ENCODE measurements at regions not wholly inside any gene's neighbourhood (a gene's known extent, or its start where the extent isn't known, plus 50 kb on each side); places are given as distances from the start of the nearest gene placed in this dataset.
"Not testable (repeated sequence)": the region's sequence is repeated elsewhere in the genome, so short reads cannot be mapped to it uniquely, and the experiment has no call there.

DNA sequence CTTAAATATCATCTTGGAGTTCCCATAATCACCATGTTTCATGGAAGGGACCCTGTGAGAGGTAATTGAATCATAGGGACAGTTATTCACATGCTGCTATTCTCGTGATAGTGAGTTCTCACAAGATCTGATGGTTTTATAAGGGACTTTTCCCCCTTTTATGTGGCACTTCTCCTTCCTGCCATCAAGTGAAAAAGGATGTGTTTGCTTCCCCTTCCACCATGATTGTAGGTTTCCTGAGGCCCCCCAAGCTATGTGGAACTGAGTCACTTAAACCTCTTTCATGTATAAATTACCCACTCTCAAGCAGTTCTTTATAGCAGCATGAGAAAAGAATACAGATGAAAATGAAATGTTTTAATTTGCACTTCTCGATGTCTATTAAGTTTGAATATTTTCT lies 112.0 kb downstream of the ZNF648 start:
- intact Hi-C loops (cut with micrococcal nuclease), result no loop called here

DNA sequence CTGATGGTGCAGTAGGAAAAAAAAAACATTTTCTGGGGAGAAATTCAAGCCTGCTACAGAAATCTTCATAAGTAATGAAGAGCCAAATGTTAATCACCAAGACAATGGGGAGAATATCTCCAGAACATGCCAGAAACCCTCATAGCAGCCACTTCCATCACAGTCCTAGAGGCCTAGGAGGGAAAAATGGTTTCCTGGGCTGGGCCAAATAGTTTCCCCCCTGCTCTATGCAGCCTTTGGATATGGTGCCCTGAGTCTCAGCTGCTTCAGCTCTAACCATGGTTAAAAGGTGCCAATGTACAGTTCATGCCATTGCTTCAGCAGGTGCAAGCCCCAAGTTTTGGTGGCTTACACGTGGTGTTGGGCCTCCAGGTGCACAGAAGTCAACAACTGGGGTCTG lies 113.1 kb downstream of the ZNF648 start:
- intact Hi-C loops (cut with micrococcal nuclease), result no loop called here

DNA sequence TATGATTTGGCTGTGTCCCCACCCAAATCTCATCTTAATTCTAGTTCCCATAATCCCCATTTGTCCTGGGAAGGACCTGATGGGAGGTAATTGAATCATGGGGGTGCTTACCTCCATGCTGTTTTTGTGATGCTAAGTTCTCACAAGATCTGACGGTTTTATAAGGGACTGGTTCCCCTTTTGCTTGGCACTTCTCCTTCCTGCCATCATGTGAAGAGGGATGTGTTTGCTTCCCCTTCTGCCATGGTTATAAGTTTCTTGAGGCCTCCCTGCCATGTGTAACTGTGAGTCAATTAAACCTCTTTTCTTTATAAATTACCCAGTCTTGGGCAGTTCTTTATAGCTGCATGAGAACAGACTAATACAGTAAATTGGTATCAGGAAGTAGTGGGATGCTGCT lies 114.1 kb downstream of the ZNF648 start:
- intact Hi-C loops (cut with micrococcal nuclease), result no loop called here

DNA sequence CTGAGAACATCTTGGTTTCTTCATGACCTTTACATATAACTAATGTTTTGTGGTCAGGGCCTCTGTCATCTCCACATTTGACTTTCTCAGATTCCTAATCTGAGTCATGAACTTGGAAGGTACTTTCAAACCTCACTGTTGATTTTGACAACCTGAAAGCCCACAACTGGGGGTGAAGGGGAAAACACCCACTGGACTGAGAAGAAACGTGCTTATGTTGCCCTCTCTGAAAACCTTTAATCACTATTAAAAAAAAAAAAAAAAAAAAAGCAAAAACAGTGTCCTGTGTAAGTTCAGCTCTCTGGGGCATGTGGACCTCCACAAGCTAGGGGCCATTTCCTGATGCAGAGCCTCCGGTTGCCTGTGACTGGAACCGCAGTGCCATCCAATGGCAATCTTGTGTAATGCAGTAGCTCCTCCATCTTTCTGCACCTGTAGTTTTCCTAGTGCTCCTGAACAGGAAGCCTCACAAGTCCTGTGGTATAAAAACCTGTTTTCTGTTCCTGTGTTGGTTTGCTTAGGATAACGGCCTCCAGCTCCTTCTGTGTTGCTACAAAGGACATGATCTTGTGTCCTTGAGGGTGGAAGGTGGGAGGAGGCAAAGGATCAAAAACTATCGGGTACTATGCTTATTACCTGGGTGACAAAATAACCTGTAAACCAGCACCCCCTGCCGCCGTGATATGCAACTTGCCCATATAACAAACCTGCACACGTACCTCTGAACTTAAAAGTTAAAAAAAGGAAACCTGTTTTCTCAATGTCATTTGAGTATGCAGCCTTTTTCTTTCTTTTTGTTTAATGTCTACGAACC lies 124.5 kb downstream of the ZNF648 start:
- intact Hi-C loops (cut with micrococcal nuclease), result loop anchor here (1.0 to 2.0 kb wide), 2 partner anchors 118 to 458 kb away; no protein-coding TSS in a partner anchor

DNA sequence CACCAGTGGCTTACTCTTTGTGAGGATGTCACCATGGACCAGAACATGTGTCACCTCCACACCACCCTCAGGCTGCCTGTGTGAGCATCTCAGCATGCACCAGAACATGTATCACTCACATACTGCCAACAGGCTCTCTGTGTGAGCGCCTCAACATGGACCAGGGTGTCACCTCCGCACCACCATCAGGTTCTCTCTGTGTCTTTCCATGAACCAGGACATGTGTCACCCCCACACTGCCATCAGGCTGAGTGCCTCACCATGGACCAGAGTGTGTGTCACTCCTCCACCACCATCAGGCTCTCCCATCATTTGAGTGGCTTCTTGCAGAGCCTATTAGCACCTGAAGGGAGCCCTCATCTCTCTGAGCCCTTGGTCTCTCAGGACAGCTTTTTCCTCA lies 125.2 kb downstream of the ZNF648 start:
- intact Hi-C loops (cut with micrococcal nuclease), result loop anchor here (2.0 kb wide), 1 partner anchor 119 kb away; no protein-coding TSS in a partner anchor

DNA sequence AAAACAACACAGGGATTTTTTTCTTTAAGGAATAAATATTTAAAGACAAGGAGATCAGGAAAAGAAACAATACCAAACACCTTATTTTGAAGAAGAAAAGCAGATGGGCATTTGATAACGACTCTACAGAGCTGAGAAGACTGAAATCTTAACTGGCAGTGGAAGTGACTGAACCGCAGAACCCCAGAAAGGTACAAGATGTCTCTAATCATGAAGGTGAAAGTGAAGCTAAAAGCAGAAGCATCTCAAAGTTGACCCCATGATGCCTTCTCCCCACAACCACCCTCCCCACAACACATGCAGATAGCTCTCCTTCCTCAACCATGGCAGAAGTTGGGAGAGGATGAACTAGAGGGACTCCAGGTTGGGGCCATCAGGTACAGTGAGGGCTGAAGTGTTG lies 129.6 kb downstream of the ZNF648 start:
- intact Hi-C loops (cut with micrococcal nuclease), result no loop called here

DNA sequence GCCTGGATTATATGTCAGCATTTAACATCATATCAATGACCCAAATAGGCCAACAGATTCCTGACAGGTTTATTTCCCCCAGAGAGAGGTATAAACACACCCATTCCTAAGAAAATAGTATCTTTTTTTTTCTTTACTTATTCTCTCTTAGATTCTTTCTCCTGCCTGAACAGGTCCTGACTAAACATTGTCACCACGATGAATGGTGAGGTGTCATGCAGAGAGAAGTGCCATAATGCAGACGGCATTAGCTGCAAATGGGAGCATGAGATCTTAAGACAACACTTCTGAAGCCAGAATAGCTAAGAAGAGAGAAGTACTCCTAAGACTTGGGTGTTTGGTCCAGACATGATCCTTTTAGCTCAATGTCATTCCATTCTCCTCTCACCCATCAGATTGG lies 131.3 kb downstream of the ZNF648 start:
- intact Hi-C loops (cut with micrococcal nuclease), result no loop called here

DNA sequence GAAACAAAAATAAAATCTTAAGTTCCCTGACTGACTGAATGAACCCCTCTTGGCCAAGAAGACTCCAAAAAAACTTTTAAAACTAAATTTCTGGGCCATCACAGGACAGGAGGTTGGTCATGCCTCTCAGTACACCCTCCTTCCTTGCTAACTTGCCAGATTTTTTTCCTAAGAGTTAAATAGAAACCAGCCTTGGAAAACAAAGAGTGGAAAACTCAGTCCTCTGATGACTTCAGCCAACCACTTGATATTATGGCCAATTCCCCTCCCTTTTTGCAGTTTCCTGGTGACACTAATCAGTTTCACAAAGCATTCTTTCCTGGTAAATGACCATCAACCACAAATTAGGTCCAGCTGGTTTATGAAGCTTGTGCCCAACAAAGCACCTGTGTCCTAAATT lies 134.8 kb downstream of the ZNF648 start:
- intact Hi-C loops (cut with micrococcal nuclease), result no loop called here

DNA sequence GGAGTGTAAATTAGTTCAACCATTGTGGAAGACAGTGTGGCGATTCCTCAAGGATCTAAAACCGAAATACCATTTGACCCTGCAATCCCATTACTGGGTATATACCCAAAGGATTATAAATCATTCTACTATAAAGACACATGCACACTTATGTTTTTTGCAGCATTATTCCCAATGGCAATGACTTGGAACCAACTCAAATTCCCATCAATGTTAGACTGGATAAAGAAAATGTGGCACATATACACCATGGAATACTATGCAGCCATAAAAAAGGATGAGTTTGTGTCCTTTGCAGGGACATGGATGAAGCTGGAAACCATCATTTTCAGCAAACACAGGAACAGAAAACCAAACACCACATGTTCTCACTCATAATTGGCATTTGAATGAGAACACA lies 137.5 kb downstream of the ZNF648 start:
- intact Hi-C loops (cut with micrococcal nuclease), result not testable (repeated sequence)

DNA sequence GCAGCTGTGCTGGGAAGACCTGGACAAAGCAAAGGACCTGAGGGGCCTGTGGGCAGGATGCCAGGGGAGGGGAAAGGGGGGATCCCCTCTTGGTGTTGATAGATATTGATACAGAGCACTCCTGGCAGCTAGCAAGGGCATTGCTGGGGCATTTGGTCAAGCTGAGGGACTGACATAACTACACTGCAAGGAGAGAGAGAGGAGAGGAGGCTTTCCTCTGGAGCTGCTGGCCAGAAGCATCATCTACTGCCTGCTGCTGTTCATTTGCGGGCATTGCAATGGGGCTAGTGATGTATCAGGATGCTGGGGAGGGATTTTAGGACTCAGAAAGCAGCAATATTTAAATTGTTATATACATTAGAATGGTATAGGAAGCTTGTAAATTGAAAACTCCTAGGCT lies 142.0 kb downstream of the ZNF648 start:
- intact Hi-C loops (cut with micrococcal nuclease), result no loop called here

DNA sequence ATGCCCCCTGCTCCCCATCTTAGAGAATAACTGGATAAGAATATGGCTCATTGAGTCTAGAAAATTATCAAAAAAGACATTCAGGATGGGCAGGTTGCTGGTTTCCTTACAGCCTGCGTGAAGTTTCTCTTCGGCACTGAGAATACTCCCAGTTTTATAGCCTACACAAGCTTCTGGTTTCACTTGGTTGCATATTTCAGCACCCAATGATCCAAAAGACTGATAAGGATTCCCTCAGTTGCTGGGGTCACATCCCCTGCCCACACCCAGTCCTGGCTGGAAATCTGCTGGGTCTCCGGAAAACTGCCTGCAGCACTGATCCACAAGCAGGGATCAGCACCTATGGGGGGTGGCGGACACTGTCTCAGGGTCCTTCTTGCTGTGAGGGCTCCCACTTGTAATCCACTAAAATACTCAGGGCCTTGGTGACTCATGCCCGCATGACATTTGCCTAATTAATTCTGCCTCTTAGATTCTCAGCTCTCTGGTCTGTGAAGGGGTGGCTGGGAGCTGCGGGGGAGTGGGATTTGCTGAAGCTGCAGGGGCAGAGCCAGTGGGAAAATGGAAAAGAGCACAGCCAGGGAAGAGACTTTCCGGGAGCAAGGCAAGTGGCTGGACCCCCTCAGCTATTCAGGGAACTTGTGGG lies 142.5 kb downstream of the ZNF648 start:
- intact Hi-C loops (cut with micrococcal nuclease), result no loop called here

DNA sequence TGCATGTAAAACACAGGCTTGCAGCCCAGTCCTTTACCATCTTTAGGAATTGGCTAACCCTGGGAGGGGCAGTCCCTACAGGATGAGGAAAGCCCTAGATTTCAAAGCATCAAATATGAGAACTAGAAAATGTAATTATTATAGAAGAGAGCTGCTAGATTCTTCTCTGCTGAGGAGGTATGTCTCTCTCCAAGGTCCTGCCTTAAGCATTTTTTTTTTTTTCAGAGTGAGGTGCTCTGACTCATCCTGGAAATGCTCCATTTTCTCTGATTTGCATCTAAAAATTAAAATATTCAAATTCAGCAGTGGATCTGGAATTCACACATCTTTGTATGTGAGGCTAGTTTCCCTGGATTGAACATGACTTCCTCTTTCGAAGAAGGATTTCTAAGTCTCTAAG lies 149.8 kb downstream of the ZNF648 start:
- intact Hi-C loops (cut with micrococcal nuclease), result no loop called here

DNA sequence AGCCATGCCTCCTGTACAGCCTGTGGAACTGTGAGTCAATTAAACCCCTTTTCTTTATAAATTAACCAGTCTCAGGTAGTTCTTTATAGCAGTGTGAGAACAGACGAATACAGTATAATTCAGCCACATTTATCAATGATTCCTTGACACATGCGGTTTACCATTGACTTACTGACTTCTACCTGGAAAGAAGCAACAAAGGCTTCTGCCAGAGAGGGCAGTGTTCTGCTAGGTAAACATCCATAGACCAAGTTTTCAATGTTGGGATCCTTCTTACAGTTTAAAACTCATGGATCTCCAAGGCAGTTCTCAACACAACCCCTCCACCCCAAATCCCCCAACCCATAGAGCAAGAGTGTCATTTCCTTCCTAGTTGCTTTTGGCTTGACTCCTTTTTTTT lies 150.6 kb downstream of the ZNF648 start:
- intact Hi-C loops (cut with micrococcal nuclease), result no loop called here

DNA sequence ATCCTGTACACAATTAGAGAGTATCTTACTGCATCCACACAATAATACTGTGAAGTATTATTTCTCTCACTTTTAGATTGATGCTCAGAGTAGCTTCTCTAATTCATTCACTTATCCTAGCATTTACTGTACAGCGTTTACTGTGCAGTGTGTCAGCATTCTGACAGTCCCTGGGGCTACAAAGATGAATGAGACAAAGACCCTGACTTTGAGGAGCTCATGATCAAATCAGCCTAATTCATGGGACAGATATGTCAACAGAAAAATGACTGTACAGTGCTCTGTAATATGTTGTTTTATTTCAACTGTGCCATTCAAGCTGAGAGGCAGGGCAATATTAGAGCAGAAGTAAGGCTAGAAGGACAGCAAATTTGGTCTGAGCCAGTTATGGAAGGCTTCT lies 152.5 kb downstream of the ZNF648 start:
- intact Hi-C loops (cut with micrococcal nuclease), result no loop called here

DNA sequence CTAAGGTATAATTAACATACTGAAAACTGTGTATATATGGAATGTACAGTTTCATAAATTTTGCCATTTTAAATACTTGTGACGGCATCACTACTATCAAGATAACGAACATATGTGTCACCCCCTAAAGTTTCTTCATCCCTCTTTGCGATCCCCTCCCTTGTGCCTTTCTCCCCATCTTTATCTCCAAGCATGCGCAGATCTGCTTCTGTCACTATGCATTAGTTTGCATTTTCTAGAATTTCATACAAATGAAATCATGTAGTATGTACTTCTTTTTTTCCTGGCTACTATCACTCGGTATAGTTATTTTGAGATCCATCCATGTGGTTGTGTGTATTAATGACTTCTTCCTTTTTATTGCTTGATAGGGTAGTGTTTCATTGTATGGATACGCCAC lies 154.9 kb downstream of the ZNF648 start:
- intact Hi-C loops (cut with micrococcal nuclease), result no loop called here

DNA sequence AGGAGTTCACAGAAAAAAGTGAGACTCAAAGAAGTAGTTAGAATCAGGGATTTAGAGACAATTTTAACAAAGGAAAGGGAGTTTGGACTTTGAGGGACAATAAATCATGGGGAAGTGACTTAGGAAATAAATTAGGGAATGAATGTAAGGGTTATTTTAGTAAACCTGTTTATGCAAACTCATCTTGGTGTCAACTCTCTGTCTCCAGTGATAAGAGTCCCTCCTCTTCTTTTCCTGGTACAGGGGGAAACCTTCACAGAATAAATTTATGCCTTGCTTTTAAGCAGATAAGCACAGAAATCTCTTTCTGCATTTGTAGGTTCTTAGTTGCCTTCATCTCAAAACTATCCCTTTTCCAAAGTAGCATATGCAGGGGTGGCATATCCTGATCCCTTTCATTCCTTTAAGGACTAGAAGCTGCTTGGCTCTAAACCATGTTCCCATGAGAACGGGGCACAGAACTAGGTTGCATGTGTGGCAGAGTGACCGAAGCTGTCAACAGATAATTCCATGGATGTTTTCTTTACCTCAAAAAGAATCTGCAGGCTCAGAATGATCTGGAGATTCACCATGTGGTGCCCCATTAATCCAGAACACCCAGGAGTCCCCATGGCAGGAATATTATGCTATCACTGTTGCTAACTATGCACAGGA lies 155.4 kb downstream of the ZNF648 start:
- intact Hi-C loops (cut with micrococcal nuclease), result no loop called here

DNA sequence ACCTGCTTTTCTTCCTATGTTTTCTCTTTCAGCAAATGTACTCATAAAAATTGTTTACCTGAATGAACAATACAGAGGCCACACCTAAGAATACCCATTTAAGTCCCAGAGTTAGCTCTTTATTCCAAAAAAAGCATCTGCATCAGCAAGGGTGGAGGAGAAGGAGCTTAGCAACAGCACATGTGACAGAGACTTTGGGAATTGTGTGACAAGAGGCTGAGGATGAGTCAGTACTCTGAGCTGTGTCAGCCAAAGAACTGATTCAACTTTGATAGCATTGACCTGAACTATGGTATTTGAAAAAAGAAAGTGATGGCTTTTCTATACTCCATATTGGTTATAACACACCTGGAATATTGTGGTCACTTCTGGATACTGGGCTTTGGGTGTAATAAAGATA lies 162.7 kb downstream of the ZNF648 start:
- intact Hi-C loops (cut with micrococcal nuclease), result no loop called here

DNA sequence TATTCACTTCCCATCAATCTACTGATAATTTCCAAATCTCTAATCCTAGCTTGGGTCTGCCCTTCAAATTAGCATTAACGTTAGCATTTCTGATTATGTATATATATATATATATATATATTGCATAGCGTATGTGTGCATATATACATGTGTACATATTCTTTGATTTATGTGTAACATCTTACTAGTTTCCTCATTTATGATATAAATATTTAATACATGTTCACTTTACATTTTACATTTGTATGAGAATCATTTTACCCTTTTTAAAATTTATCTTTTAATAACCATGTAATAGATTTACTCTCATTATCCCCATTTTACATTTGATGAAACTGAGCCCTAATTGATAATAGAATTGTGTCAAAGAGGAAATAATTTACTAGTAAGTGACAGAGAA lies 164.7 kb downstream of the ZNF648 start:
- intact Hi-C loops (cut with micrococcal nuclease), result no loop called here

DNA sequence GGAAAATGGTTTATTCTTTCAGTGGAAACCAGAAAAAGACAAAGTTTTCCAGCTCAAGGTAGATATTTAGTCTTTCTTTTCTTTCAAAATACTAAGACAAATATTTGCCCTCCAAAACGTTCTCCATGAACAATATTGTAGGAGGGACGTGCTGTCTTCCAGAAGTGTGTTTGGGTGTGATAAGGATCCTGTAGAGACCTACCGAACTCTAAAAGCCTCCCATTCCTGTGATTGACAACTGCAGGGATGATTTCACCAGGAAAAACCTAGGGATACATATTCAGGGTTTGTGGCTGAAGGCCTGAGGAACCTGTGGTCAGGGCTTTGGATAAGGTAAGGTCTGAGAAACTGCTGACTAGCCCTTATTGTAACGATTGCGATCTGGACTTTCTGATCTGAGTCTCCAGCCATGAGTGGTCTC lies 167.1 kb downstream of the ZNF648 start:
- intact Hi-C loops (cut with micrococcal nuclease), result no loop called here

DNA sequence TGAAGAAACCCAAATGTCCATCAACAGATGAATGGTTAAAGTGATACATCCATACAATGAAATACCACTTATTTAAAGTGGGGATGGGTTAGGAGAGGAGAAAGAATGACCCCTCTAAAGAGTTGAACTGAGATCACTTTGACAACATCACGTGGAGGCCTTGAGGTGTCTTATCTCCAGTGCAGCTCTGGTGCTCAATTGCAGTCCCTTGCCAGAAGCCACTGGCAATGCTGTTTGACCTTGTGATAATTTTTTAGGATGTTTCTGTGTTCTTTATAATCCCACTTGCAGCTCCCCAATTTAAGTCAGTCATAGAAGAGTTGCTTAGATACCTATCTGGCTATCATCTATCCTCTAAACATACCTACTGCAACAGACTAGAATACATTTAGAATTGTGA lies 167.6 kb downstream of the ZNF648 start:
- intact Hi-C loops (cut with micrococcal nuclease), result no loop called here

DNA sequence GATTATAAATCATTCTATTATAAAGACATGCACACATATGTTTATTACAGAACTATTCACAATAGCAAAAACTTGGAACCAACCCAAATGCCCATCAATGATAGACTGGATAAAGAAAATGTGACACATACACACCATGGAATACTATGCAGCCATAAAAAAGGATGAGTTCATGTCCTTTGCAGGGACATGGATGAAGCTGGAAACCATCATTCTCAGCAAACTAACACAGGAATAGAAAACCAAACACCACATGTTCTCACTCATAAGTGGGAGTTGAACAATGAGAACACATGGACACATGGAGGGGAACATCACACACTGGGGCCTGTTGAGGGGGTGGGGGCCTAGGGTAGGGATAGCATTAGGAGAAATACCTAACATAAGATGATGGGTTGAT lies 168.4 kb downstream of the ZNF648 start:
- intact Hi-C loops (cut with micrococcal nuclease), result not testable (repeated sequence)

DNA sequence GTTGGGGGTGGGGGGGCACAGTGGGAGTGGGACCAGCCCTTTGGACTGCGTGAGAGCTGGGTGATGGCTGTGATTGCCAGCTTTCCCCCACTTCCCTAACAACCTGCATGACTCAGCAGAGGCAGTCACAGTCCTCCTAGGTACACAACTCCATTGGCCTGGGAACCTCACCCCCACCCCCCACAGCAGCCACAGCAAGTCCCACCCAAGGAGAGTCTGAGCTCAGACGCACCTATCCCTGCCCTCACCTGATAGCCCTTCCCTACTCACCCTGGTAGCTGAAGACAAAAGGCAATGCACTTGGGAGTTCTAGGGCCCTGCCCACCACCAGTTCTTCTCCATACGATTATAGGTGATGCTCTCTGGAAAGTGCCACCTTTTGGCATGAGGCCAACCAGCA lies 188.9 kb downstream of the ZNF648 start:
- intact Hi-C loops (cut with micrococcal nuclease), result no loop called here

DNA sequence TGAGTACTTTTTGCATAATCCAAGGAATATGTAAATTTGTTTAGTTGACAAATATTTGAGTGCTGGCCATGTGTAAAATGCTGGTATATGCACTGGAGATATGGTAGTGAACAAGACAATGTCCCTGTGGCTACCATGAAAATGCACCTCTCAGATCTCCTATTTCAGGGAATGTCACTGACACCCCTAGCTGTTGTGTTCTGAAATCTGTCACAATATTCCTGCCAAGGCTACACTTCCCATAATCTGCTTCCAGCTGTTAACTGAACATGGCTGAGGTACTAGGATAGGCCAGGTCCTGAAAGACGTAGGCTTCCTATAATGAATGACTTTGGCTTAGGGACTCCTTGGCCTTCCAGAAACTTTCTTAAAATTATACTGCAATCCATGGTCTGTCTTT lies 197.8 kb downstream of the ZNF648 start:
- intact Hi-C loops (cut with micrococcal nuclease), result no loop called here
